ENCODE measurements at regions not wholly inside any gene's neighbourhood (a gene's known extent, or its start where the extent isn't known, plus 50 kb on each side); places are given as distances from the start of the nearest gene placed in this dataset.
"Not testable (repeated sequence)": the region's sequence is repeated elsewhere in the genome, so short reads cannot be mapped to it uniquely, and the experiment has no call there.

GRCh38 chr13:23087880-23088279 is 92.9 kb upstream of the SGCG start:
- no peaks in the 10 kb centered on the region for H3K9me3 ChIP-seq (ENCODE audit: control insufficient read depth in 2 of 2, low read length in 2 of 2)
- no peaks in the 10 kb centered on the region for H3K4me1 ChIP-seq (ENCODE audit: control insufficient read depth in 2 of 2, insufficient read depth in 2 of 2, low read length in 2 of 2)
- H3K4me3 ChIP-seq (ENCODE audit: low read length in 2 of 2), result no peak overlapping the region
- H3K9ac ChIP-seq (ENCODE audit: low read depth in 1 of 2, low read length in 2 of 2), result no peak overlapping the region
- H3K36me3 ChIP-seq (ENCODE audit: control insufficient read depth in 2 of 2, insufficient read depth in 2 of 2, low read length in 2 of 2), result no peaks in the 10 kb centered on the region
- H3K27me3 ChIP-seq (ENCODE audit: control insufficient read depth in 2 of 2, insufficient read depth in 2 of 2, low read length in 2 of 2), result no peaks in the 10 kb centered on the region
- no peak overlapping the region for H3K27ac ChIP-seq (ENCODE audit: low read depth in 2 of 2, low read length in 2 of 2)

- H3K27me3 ChIP-seq (ENCODE audit: control insufficient read depth in 2 of 2, insufficient read depth in 2 of 2, low read length in 2 of 2), result no peaks in the 10 kb centered on the region
- H3K4me1 ChIP-seq (ENCODE audit: control insufficient read depth in 2 of 2, insufficient read depth in 2 of 2, low read length in 2 of 2), result no peaks in the 10 kb centered on the region
- no peak overlapping the region for H3K9ac ChIP-seq (ENCODE audit: low read depth in 1 of 2, low read length in 2 of 2)
- H3K27ac ChIP-seq (ENCODE audit: low read depth in 2 of 2, low read length in 2 of 2), result no peak overlapping the region
- H3K36me3 ChIP-seq (ENCODE audit: control insufficient read depth in 2 of 2, insufficient read depth in 2 of 2, low read length in 2 of 2), result no peaks in the 10 kb centered on the region
- H3K9me3 ChIP-seq (ENCODE audit: control insufficient read depth in 2 of 2, low read length in 2 of 2), result no peaks in the 10 kb centered on the region
- no peak overlapping the region for H3K4me3 ChIP-seq (ENCODE audit: low read length in 2 of 2)
These were observed 82.4 kb upstream of the SGCG start for GRCh38 chr13:23098161-23098907.

GRCh38 chr13:23105051-23105450 is 75.7 kb upstream of the SGCG start:
- Histone ChIP-seq H3K4me3 (ENCODE audit: low read length in 2 of 2) (no peak overlapping the region), H3K36me3 (ENCODE audit: control insufficient read depth in 2 of 2, insufficient read depth in 2 of 2, low read length in 2 of 2) (no peaks in the 10 kb centered on the region), H3K9ac (ENCODE audit: low read depth in 1 of 2, low read length in 2 of 2) (no peak overlapping the region), H3K27ac (ENCODE audit: low read depth in 2 of 2, low read length in 2 of 2) (no peak overlapping the region), H3K9me3 (ENCODE audit: control insufficient read depth in 2 of 2, low read length in 2 of 2) (no peaks in the 10 kb centered on the region), H3K4me1 (ENCODE audit: control insufficient read depth in 2 of 2, insufficient read depth in 2 of 2, low read length in 2 of 2) (no peaks in the 10 kb centered on the region), H3K27me3 (ENCODE audit: control insufficient read depth in 2 of 2, insufficient read depth in 2 of 2, low read length in 2 of 2) (no peaks in the 10 kb centered on the region)

- H3K4me1 ChIP-seq (ENCODE audit: control insufficient read depth in 2 of 2, insufficient read depth in 2 of 2, low read length in 2 of 2), result no peaks in the 10 kb centered on the region
- no peak overlapping the region for H3K9ac ChIP-seq (ENCODE audit: low read depth in 1 of 2, low read length in 2 of 2)
- H3K9me3 ChIP-seq (ENCODE audit: control insufficient read depth in 2 of 2, low read length in 2 of 2), result no peaks in the 10 kb centered on the region
- no peak overlapping the region for H3K4me3 ChIP-seq (ENCODE audit: low read length in 2 of 2)
- H3K36me3 ChIP-seq (ENCODE audit: control insufficient read depth in 2 of 2, insufficient read depth in 2 of 2, low read length in 2 of 2), result no peaks in the 10 kb centered on the region
- H3K27me3 ChIP-seq (ENCODE audit: control insufficient read depth in 2 of 2, insufficient read depth in 2 of 2, low read length in 2 of 2), result no peaks in the 10 kb centered on the region
- no peak overlapping the region for H3K27ac ChIP-seq (ENCODE audit: low read depth in 2 of 2, low read length in 2 of 2)
These were observed 73.1 kb upstream of the SGCG start for GRCh38 chr13:23107665-23108064.

GRCh38 chr13:23119131-23119530 is 61.6 kb upstream of the SGCG start:
- no peak overlapping the region for H3K9ac ChIP-seq (ENCODE audit: low read depth in 1 of 2, low read length in 2 of 2)
- no peaks in the 10 kb centered on the region for H3K4me1 ChIP-seq (ENCODE audit: control insufficient read depth in 2 of 2, insufficient read depth in 2 of 2, low read length in 2 of 2)
- no peak overlapping the region for H3K4me3 ChIP-seq (ENCODE audit: low read length in 2 of 2)
- no peaks in the 10 kb centered on the region for H3K27me3 ChIP-seq (ENCODE audit: control insufficient read depth in 2 of 2, insufficient read depth in 2 of 2, low read length in 2 of 2)
- H3K9me3 ChIP-seq (ENCODE audit: control insufficient read depth in 2 of 2, low read length in 2 of 2), result no peaks in the 10 kb centered on the region
- no peaks in the 10 kb centered on the region for H3K36me3 ChIP-seq (ENCODE audit: control insufficient read depth in 2 of 2, insufficient read depth in 2 of 2, low read length in 2 of 2)
- no peak overlapping the region for H3K27ac ChIP-seq (ENCODE audit: low read depth in 2 of 2, low read length in 2 of 2)

- H3K27me3 ChIP-seq (ENCODE audit: control insufficient read depth in 2 of 2, insufficient read depth in 2 of 2, low read length in 2 of 2); H3K36me3 ChIP-seq (ENCODE audit: control insufficient read depth in 2 of 2, insufficient read depth in 2 of 2, low read length in 2 of 2); H3K27ac ChIP-seq (ENCODE audit: low read depth in 2 of 2, low read length in 2 of 2); H3K9me3 ChIP-seq (ENCODE audit: control insufficient read depth in 2 of 2, low read length in 2 of 2); H3K4me1 ChIP-seq (ENCODE audit: control insufficient read depth in 2 of 2, insufficient read depth in 2 of 2, low read length in 2 of 2); H3K9ac ChIP-seq (ENCODE audit: low read depth in 1 of 2, low read length in 2 of 2); H3K4me3 ChIP-seq (ENCODE audit: low read length in 2 of 2): not testable (repeated sequence)
These were observed 53.2 kb upstream of the SGCG start for GRCh38 chr13:23127540-23127939.

- Histone ChIP-seq H3K4me1 (ENCODE audit: control insufficient read depth in 2 of 2, insufficient read depth in 2 of 2, low read length in 2 of 2) (no peaks in the 10 kb centered on the region), H3K27ac (ENCODE audit: low read depth in 2 of 2, low read length in 2 of 2) (no peak overlapping the region), H3K9ac (ENCODE audit: low read depth in 1 of 2, low read length in 2 of 2) (no peak overlapping the region), H3K4me3 (ENCODE audit: low read length in 2 of 2) (no peak overlapping the region), H3K9me3 (ENCODE audit: control insufficient read depth in 2 of 2, low read length in 2 of 2) (no peaks in the 10 kb centered on the region), H3K36me3 (ENCODE audit: control insufficient read depth in 2 of 2, insufficient read depth in 2 of 2, low read length in 2 of 2) (no peaks in the 10 kb centered on the region), H3K27me3 (ENCODE audit: control insufficient read depth in 2 of 2, insufficient read depth in 2 of 2, low read length in 2 of 2) (no peaks in the 10 kb centered on the region)
These were observed 51.4 kb upstream of the SGCG start for GRCh38 chr13:23129331-23129730.

Data from mucosa of rectum (tissue), 2 donors.